AG10803 (cell line): ENCODE measurements at regions not wholly inside any gene's neighbourhood (a gene's known extent, or its start where the extent isn't known, plus 50 kb on each side); places are given as distances from the start of the nearest gene placed in this dataset.

ENCODE experiments used
- DNase-seq: peaks from one replicate; pipeline ENCODE4 v3.0.0; 2010; ENCODE audit warnings: low read depth
- H3K4me3 ChIP-seq: 2 replicates; pipeline ENCODE4 v1.5.1; 2011; ENCODE audit warnings: mild to moderate bottlenecking, low read length, control low read depth
- CTCF ChIP-seq: conservative IDR thresholded peaks from 2 replicates; pipeline ENCODE4 v1.5.1; 2011; ENCODE audit warnings: mild to moderate bottlenecking, low read length, control low read depth, inconsistent platforms

- TF ChIP-seq CTCF = no peak
- peak; percentile 43 for DNase-seq
- no peak overlapping the region for H3K4me3 ChIP-seq
These were observed 330.3 kb upstream of the NPSR1 start for GRCh38 chr7:34327681-34328080.

GRCh38 chr7:34330308-34330707 is 327.7 kb upstream of the NPSR1 start:
- H3K4me3 ChIP-seq = no peak overlapping the region
- no peak for DNase-seq
- TF ChIP-seq CTCF = no peak

GRCh38 chr7:34331102-34331501 is 326.9 kb upstream of the NPSR1 start:
- H3K4me3 ChIP-seq = no peak overlapping the region
- no peak for TF ChIP-seq CTCF
- no peak for DNase-seq

- no peak for TF ChIP-seq CTCF
- H3K4me3 ChIP-seq = no peak overlapping the region
- no peak for DNase-seq
These were observed 326.0 kb upstream of the NPSR1 start for GRCh38 chr7:34332006-34332405.

- DNase-seq = no peak
- TF ChIP-seq CTCF = no peak
- no peak overlapping the region for H3K4me3 ChIP-seq
These were observed 324.8 kb upstream of the NPSR1 start for GRCh38 chr7:34333184-34333583.

- no peak for DNase-seq
- TF ChIP-seq CTCF = no peak
- H3K4me3 ChIP-seq = no peak overlapping the region
These were observed 324.1 kb upstream of the NPSR1 start for GRCh38 chr7:34333925-34334324.

- no peak for TF ChIP-seq CTCF
- no peak overlapping the region for H3K4me3 ChIP-seq
- no peak for DNase-seq
These were observed 320.9 kb upstream of the NPSR1 start for GRCh38 chr7:34337163-34337562.
